HG03159 (cell line): ENCODE measurements at regions not wholly inside any gene's neighbourhood (a gene's known extent, or its start where the extent isn't known, plus 50 kb on each side); places are given as distances from the start of the nearest gene placed in this dataset.

Experiments used
- ATAC-seq: cut with Tn5 transposase; IDR thresholded peaks from one replicate; pipeline ENCODE4 v1.9.1; 2021; ENCODE audit warnings: mild to moderate bottlenecking, moderate library complexity; ENCODE audit not compliant: unreplicated experiment

DNA sequence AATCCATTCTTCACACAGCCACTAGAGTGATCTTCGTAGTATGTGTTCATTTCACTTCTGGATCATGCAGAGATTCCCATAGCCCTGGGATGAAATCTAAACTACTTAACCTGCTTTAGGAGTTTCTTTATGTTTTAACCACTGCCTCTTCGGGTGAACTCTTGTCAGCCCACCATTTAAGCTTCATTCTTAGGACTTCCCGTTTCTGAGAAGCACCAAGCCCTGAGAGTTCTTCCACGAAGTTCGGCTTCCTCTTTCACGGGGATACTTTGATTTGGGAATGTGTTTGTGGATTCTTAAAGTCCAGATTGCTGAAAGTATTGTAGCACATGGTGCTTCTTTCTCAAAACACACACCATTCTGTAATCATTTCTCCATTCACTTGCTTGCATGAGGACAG lies 205.0 kb downstream of the UBE2E3 start:
- no peak for ATAC-seq

DNA sequence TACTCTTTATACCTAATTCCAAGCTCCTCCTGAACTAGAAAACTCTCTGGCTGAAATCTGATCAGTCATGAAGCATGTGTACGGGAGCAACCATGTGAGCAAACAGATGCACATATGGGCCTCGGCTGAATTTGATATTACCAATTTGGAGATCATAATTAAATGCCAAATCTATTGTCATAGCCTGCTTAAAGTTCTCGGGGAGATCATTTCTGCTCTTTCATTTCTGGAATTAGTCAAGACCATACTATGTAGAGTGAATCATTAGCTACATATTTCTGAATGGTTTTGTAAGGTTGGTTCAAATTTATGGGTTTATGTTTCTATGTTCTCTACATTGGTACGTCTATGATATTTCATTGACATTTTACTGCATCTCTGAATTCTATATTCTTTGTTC lies 205.5 kb downstream of the UBE2E3 start:
- no peak for ATAC-seq

DNA sequence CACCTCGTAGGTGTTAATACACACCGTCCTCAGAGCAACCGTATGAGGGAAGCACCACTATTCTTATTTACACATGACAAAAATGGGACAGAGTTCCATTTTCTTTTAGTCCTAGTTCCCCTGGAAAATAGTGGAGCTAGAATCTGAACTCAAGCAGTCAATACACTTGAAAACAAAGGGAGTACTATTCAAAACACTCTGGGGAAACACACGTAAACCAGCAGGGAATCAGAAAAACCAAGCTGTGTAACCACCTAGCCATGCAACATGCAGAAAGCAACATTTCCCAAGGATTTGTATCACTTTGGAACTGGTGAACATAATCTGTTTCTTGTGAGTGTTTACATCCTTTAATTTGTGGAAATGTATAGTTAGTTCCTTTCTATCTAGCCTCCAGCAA lies 208.2 kb downstream of the UBE2E3 start:
- no peak for ATAC-seq

DNA sequence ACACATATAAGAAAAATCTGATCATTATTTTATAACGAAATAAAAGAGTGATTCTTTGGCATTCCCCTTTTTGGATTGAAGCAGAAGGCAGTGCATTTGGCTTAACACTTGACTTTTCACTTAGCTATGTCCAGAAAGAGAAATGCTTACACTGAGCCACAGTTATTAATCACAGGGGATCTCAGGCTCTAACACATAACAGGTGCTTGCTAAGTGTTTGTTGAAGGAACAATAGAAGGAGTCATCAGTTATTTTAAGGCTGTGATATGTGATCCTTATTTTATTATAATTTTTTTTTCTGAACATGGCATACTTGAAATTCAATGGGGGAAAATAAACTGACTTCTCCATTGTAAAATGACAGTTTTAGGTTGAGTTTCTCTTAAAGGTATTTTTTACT lies 209.5 kb downstream of the UBE2E3 start:
- no peak for ATAC-seq

DNA sequence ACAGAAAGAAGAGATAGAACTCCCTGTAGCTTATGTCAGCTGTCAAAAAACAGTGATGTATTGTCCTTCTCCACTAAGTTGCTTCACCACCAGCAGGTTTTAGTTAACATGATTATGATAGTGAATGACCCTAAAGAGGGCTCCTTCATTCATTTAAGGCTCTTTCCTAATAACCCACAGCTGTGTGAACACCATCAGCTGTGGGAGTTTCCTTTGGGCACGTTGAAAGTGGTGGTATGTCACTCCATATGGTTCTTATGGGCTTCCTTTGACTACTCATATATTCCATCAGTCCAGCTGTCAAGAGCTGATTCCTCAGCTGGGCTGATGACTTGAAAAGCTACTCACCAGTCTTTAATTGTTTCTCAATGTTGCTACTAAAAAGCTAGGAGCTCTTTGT lies 210.3 kb downstream of the UBE2E3 start:
- ATAC-seq, result no peak

DNA sequence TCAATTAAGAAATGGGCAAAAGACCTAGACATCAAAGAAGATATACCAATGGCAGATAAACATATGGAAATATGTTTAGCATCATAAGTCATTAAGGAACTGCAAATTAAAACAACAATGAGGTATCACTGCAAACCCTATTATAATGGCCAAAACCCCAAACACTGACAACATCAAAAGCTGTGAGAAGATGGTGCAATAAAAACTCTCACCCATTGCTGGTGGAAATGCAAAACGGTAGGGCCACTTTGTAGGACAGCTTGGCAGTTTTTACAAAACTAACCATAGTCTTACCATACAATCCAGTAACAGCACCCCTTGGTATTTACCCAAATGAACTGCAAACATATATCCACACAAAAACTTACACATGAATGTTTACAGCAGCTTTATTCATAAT lies 213.1 kb downstream of the UBE2E3 start:
- ATAC-seq, result no peak

DNA sequence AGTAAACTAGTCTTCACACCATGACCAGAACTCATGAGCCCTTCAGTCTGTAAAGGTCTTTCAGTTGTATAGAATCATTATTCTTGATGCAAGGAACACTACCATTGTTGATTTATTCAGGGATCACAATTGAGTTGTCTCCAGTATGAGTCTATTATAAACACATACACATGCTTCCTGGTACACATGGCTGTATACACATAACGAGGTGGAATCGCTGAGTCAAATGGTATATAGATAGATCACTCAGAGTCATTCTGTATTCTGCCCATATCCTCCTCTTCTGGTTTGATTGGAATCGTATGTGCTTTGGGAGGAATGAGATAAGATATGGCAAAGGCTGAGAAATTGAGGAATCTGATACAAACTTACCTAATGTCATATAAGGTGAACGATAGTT lies 216.0 kb downstream of the UBE2E3 start:
- ATAC-seq, result no peak

DNA sequence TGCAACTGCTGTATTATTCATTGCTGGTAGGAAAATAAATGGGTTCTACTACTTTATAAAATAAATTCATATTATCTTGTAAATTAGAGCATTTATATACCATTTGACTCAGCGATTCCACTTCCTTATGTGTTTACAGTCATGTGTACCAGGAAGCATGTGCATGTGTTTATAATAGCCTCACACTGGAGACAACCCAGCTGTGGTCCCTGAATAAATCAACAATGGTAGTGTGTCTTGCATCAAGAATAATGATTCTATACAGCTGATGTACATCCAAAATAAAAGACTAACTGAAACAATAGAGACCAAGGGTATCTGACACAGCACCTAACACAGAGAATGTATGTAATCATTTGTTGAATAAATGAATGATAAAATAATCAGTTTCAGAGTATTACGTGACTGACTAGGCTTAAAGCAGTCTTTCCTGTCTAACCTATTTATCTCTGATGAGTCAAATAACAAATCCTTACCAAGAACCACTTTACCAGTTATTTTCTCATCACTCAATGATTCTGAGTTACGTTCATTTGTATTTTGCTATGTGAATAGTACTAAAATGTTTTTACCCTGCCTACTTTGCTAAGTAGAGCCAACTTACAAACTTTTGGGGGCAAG lies 216.8 kb downstream of the UBE2E3 start:
- no peak for ATAC-seq

DNA sequence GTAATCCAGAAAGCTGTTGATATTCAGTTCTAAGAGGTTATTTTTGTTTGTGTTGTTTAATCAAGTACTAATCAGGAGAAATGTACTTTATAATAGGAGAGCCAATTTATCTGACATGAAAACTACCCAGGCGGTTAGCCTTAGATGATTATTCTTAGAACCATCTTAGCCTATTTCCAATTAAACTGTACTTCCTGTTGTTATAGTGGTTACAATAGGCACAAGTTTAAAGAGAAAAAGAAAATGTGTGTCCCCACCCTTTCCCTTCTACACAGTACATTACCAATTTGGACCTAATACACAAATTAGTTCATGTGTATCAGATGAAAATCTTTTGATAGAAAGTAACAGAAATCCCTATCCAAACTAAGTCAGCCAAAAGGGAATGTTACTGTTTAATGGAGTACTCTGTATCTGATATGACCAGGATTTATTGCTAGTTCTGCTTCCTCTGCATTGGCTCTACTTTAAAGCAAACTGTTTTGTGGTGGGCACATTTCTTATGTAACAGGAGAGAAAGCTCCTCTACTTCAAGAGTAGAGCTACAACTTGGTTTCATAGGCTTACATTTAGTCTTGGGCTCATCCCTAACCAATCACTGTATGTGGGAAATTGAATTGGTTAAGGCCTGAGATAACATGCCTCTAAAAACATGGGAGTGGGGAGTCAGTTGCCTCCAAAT lies 217.9 kb downstream of the UBE2E3 start:
- ATAC-seq, result no peak

DNA sequence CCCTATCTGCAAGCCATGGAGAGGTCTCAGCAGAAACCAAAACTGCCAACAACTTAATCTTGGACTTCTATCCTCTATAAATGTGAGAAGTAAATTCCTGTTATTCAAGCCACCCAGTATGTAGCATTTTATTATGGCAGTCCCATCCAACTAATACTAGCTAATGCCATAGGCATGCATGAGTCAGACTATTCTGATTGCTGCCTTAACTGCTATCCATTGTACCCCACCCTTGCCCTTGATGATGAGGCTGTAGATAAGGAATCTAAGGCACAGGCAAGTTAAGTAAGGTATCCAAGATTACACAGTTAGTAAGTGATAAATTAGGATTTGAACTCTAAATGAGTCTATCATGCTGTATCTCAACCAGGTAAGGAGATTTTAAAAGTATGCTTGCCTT lies 223.0 kb downstream of the UBE2E3 start:
- no peak for ATAC-seq

DNA sequence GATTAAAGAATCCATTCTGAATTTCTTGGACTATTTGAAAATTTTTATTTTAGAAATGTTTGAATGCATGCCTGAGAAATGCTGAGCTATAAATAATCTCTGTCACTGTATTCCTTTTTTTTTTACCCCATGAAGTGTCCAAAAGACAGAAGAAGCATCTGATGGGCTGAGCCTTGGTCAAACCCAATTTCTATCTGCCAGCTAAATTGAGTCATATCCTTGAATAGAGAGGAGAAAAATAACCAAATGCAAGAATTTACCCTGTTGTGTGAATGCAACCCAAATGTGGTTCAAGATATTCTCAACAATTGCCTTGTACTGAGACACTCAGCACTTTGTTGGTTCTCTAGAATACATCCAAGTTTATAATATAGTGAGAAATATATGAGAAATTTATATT lies 223.5 kb downstream of the UBE2E3 start:
- no peak for ATAC-seq

DNA sequence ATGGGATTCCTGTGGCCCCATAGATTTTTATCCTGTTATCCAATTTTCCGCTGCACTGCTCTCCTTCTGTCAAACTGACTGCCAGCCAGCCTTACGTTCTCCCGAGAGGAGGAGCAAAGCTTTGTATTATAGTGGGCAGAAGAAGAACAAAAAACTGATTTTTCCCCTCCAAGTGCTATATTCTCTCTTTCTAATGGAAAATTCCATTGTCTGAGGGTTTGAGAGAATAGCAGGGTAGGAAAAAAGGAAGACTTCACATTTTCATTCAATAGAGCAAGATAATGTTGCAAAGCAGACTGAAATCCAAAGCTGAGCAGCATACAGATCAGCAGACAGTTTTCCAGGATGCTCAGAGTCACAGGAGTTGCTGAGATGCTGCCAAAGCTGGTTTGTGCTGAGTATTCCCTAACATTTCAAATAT lies 238.0 kb downstream of the UBE2E3 start:
- no peak for ATAC-seq

DNA sequence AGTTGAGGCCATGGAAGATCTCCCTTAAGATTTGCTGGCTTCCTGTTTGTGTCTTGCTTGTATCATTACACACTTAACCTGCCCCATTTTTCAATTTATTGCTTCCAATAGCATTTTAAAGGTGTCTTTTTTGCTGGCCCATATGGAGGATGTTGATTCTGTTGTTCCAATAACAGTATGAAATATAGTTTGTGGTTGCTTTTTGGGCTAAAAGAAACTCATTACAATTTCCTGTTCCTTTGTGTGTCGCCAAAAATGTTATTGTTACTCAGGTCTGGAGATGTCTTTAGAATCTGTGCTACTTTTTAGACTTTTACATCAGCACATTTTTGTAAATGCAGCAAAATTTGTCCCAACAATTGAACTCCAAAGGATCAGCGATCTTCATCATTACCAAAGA lies 234.0 kb upstream of the ITGA4 start:
- no peak for ATAC-seq

DNA sequence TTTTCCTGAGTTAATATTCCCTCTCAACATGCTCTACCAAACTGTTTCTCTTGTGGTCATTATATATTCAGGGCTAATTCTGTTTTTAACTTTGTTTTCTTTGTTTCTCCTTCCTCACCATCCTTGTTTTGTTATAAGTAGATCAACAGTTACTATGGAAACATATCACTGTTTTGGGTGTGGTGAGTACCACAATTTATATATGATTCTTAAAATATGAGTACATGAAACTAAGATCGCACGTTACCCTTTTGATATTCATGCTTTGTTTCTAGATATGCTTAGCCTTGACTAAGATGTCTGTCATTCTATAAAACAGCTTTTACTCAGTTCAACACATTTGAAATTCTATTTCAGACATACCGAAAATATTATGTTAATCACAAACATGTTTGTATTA lies 232.3 kb upstream of the ITGA4 start:
- ATAC-seq, result no peak

DNA sequence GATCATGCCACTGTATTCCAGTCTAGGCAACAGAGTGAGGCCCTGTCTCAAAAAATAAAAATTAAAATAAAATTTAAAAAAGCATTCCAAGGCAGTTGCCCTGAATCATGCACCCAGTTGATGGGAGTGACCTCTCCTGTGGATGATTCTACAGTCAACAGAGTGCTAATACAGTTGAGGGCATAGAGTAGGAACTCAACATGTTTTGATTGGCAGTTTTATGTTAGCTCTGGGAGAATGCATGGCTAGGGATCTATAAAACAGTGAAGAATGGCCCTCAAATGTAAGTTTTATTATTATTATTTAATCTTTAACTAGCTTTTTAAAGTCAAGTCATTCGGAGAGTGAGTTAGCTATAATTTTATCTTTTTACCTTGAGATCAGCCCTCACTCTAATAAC lies 228.5 kb upstream of the ITGA4 start:
- ATAC-seq, result no peak

DNA sequence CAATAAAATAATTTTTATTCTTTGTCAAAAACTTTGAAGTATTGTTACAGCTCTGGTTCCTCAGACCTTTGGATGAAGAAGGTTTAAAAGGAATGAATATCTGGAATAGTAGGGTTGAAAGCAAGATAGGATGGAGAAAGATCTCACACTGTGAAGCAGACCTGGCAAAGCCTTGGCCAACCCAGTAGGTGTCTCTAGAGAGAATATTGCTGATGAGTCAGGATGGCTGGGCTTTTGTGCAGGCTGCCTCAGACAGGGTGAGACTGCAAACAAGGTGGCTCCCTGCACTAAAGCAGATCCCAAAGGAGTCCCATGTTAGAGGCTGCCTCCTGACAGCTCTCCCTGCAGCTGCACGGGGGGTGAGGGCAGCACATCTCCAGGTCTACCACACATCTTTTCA lies 226.0 kb upstream of the ITGA4 start:
- no peak for ATAC-seq

DNA sequence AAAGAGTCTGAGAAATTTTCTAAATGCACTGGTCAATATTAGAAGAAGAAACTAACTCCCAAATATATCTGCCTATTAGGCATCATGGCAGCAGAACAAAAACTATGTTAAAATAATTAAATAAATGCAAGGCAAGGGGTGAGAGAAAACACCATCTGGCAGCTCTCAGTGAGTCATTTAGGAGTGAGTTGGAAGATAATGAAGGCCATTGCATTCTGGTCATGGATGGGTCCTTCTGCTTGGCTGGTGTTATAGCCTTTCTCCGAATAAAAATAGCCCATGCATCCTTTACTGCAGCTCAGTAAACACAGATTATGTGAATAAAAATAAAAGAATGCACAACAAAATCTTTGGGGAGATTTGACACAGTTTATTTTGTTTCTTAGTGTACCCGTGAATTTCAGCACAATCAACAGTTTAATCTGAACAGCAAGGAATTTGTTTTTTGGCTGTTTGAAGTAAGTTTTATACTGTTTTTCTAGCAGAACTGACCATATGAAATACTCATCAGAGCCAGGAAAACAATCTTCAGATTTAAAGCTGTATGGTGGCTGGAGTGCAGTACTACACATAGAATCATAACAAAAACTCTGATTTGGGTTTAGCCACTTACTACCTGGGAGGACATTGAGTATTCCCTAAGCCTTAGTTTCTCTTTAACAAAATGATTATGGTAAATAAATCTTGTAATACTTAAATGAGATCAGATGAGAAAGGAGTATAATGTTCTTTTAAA lies 225.1 kb upstream of the ITGA4 start:
- no peak for ATAC-seq

DNA sequence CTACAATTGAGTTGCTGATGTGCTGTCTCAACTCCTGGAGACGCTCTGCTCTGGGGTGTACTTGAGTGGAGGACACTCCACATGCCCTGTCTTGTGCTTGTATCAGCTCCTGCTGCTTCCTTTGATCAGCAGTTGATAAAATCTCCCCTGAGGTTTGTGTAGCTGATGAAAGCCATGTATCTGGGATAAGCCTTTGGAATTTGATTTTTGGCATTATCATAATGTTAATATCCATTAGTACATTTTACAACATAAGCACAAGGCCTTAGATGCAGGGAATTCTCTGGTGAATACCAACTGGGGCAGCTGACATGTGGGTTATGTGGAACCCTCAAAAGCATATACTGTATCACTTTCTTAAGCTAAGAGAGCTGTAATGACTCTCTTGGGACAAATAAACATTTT lies 222.7 kb upstream of the ITGA4 start:
- ATAC-seq, result no peak

DNA sequence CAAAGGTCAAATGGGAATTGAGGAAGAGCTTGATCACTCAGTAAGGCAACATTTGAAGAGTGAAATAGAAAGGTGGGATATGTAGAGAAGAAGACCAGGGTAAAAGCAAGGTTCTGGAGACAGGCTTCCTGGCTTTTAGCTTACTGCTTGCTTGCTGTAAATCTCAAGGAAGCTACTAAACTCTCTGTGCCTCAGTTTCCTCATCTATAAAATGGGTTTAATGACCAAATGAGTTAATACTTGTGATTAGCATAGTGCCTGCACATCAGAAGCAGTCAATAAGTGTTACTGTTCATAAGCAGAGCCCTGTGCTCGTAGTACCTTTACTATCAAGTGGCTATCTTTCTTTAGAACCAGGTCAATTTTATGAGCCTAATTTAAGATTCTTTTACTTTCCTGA lies 222.2 kb upstream of the ITGA4 start:
- ATAC-seq, result no peak

DNA sequence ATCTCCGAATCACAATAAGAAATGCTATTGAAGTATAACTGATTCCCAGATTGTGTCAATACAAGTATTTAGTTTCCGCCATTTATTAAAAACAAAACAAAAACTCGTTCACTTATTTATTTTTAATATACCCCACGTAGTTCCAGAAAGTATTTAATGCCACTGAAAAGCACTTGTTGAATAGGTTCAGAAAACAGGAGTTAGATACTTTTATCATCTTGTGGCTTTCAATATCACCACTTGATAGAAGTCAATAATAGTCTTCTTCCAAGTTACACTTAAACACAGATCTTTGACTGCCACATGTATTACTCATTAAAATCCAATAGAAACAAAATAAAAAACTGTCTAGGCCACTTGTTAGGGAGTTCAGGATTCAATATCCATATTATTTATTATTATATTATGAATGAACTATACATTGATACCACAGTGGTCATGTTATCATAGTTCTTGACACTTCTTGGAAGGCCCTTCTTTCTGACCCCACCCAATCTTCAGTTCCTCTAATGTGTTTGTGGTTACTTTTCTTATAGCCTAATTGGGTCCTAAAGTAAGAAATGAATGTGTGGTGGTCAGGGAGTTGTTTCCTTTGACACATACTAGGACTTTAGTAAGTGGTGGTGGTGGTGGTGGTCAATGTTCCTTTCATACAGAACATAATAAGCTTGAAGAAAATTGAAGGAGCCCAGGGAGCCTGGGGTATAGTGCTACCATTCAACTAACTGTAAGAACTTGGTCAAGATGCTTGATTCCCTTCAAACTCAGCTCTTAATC lies 221.3 kb upstream of the ITGA4 start:
- ATAC-seq, result peak; percentile 98

DNA sequence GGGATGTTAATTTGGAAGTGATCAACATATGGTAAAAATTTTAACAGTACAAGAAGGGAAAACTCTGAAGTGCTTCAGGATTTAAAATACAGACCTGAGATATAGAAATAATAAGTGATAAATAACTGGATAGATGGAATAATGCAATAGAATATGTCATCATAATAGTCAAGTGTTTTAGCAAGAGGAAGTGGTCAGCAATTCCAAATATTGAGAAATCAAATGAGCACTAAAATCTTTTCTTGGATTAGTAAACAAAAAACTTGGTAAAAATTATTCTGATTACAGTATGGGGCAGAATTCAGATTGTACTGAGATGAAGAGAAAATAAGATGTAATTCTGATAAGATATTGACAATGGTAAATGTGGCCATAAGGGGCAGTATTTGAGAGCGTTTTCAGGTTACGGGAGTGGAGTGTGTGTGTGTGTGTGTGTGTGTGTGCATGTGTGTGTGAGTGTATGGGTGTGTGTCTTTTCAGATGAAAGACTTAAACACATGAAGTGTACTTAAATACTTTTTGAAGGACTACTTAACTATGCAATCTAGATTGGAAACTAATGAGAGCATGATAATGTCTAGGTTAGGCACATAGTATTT lies 217.9 kb upstream of the ITGA4 start:
- ATAC-seq, result no peak
